ENCODE measurements at regions not wholly inside any gene's neighbourhood (a gene's known extent, or its start where the extent isn't known, plus 50 kb on each side); places are given as distances from the start of the nearest gene placed in this dataset.

DNA sequence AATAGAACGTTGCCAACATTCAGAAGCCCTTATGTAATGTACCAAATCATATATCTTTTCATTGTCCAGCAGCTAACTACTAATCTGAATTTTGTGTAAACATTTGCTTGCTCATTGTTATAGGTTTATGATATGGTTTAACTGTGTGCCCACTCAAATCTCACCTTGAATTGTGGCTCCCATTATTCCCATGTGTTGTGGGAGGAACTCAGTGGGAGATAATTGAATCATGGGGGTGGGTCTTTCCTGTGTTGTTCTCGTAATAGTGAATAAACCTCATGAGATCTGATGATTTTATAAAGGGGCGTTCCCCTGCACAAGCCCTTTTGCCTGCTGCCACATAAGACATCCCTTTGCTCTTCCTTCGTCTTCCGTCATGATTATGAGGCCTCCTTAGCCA lies 91.9 kb upstream of the CLVS2 start:
- H4K20me1 ChIP-seq (ENCODE audit: control insufficient read depth, extremely low read depth, insufficient read depth, low read length), result no peaks in the 10 kb centered on the region
- no peak overlapping the region for H3K4me3 ChIP-seq (ENCODE audit: control insufficient read depth in 2 of 3, extremely low read depth in 1 of 3, insufficient read depth in 2 of 3, low read depth in 1 of 3, low read length in 3 of 3)
- H2AFZ ChIP-seq (ENCODE audit: control insufficient read depth, low read length), result no peak overlapping the region
- dilution Hi-C loops (cut with MboI; ENCODE audit: extremely low pct_ligation_motif_present, low sequenced_read_pairs), result no loop called here
- H3K27me3 ChIP-seq (ENCODE audit: control insufficient read depth, extremely low read depth, insufficient read depth, low read length), result no peaks in the 10 kb centered on the region
- no peak overlapping the region for H3K27ac ChIP-seq (ENCODE audit: control insufficient read depth, insufficient read depth, low read length)
- no peak for TF ChIP-seq EZH2 (IDR thresholded peaks at IDR 0.05; ENCODE audit: low read length)
- TF ChIP-seq, protein P1, sequence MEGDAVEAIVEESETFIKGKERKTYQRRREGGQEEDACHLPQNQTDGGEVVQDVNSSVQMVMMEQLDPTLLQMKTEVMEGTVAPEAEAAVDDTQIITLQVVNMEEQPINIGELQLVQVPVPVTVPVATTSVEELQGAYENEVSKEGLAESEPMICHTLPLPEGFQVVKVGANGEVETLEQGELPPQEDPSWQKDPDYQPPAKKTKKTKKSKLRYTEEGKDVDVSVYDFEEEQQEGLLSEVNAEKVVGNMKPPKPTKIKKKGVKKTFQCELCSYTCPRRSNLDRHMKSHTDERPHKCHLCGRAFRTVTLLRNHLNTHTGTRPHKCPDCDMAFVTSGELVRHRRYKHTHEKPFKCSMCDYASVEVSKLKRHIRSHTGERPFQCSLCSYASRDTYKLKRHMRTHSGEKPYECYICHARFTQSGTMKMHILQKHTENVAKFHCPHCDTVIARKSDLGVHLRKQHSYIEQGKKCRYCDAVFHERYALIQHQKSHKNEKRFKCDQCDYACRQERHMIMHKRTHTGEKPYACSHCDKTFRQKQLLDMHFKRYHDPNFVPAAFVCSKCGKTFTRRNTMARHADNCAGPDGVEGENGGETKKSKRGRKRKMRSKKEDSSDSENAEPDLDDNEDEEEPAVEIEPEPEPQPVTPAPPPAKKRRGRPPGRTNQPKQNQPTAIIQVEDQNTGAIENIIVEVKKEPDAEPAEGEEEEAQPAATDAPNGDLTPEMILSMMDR (optimal IDR thresholded peaks at IDR 0.05 in 1 of 3, IDR thresholded peaks at IDR 0.05 in 1 of 3, conservative IDR thresholded peaks at IDR 0.05 in 1 of 3; ENCODE audit: extremely low read depth in 1 of 3, insufficient read depth in 2 of 3, low read length in 3 of 3), result no peak
- no peaks in the 10 kb centered on the region for H3K9me1 ChIP-seq (ENCODE audit: control insufficient read depth, extremely low read depth, insufficient read depth, low read length)
- H3K9me3 ChIP-seq (ENCODE audit: control insufficient read depth, low read depth, low read length), result no peaks in the 10 kb centered on the region
- H3K79me2 ChIP-seq (ENCODE audit: control insufficient read depth, insufficient read depth, low read length), result no peaks in the 10 kb centered on the region
- H3K4me2 ChIP-seq (ENCODE audit: control insufficient read depth, extremely low read depth, insufficient read depth, low read depth, low read length), result no peak overlapping the region
- DNase-seq (ENCODE audit: low read depth, low spot score), result no peak
- H3K9ac ChIP-seq (ENCODE audit: control insufficient read depth, extremely low read depth, insufficient read depth, low read length), result no peak overlapping the region
- H3K4me1 ChIP-seq (ENCODE audit: control insufficient read depth, extremely low read depth, insufficient read depth, low read length), result no peaks in the 10 kb centered on the region
- FAIRE-seq, result no peak
- no peaks in the 10 kb centered on the region for H3K36me3 ChIP-seq (ENCODE audit: control insufficient read depth in 2 of 2, extremely low read depth in 1 of 2, insufficient read depth in 2 of 2, low read length in 2 of 2)

DNA sequence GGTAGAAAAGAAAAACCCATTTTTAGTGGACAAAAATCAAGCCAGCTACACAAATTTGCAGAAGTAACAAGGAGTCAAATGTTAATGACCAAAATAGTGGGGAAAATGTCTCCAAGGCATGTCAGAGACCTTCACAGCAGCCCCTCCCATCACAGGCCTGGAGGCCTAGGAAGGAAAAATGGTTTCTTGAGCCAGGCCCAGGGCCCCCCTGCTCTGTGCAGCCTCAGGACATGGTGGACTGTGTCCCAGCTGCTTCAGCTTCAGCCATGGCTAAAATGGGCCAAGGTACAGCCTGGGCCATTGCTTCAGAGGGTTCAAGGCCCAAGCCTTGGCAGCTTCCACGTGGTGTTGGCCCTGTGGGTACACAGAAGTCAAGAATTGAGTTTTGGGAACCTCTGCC lies 82.5 kb upstream of the CLVS2 start:
- H3K4me2 ChIP-seq (ENCODE audit: control insufficient read depth, extremely low read depth, insufficient read depth, low read depth, low read length), result no peak overlapping the region
- no peak overlapping the region for H3K9ac ChIP-seq (ENCODE audit: control insufficient read depth, extremely low read depth, insufficient read depth, low read length)
- DNase-seq (ENCODE audit: low read depth, low spot score), result no peak
- no peaks in the 10 kb centered on the region for H4K20me1 ChIP-seq (ENCODE audit: control insufficient read depth, extremely low read depth, insufficient read depth, low read length)
- no peak overlapping the region for H2AFZ ChIP-seq (ENCODE audit: control insufficient read depth, low read length)
- no peaks in the 10 kb centered on the region for H3K79me2 ChIP-seq (ENCODE audit: control insufficient read depth, insufficient read depth, low read length)
- no peaks in the 10 kb centered on the region for H3K27me3 ChIP-seq (ENCODE audit: control insufficient read depth, extremely low read depth, insufficient read depth, low read length)
- no peak overlapping the region for H3K27ac ChIP-seq (ENCODE audit: control insufficient read depth, insufficient read depth, low read length)
- H3K9me1 ChIP-seq (ENCODE audit: control insufficient read depth, extremely low read depth, insufficient read depth, low read length), result no peaks in the 10 kb centered on the region
- FAIRE-seq, result no peak
- no peaks in the 10 kb centered on the region for H3K36me3 ChIP-seq (ENCODE audit: control insufficient read depth in 2 of 2, extremely low read depth in 1 of 2, insufficient read depth in 2 of 2, low read length in 2 of 2)
- no peaks in the 10 kb centered on the region for H3K4me1 ChIP-seq (ENCODE audit: control insufficient read depth, extremely low read depth, insufficient read depth, low read length)
- H3K4me3 ChIP-seq (ENCODE audit: control insufficient read depth in 2 of 3, extremely low read depth in 1 of 3, insufficient read depth in 2 of 3, low read depth in 1 of 3, low read length in 3 of 3), result no peak overlapping the region
- H3K9me3 ChIP-seq (ENCODE audit: control insufficient read depth, low read depth, low read length), result no peaks in the 10 kb centered on the region
- dilution Hi-C loops (cut with MboI; ENCODE audit: extremely low pct_ligation_motif_present, low sequenced_read_pairs), result no loop called here
- TF ChIP-seq, protein P1 (optimal IDR thresholded peaks at IDR 0.05 in 1 of 3, IDR thresholded peaks at IDR 0.05 in 1 of 3, conservative IDR thresholded peaks at IDR 0.05 in 1 of 3; ENCODE audit: extremely low read depth in 1 of 3, insufficient read depth in 2 of 3, low read length in 3 of 3), result no peak
- no peak for TF ChIP-seq EZH2 (IDR thresholded peaks at IDR 0.05; ENCODE audit: low read length)

Data from keratinocyte (primary cell).